Vagina (tissue), 2 donors: ENCODE measurements at regions not wholly inside any gene's neighbourhood (a gene's known extent, or its start where the extent isn't known, plus 50 kb on each side); places are given as distances from the start of the nearest gene placed in this dataset.

ENCODE experiments used
- DNase-seq, 2 donors: peaks; one replicate each; pipeline ENCODE4 v3.0.0-alpha.2; 2017; ENCODE audit errors: extremely low spot score in 2 of 2
- H3K27ac ChIP-seq: fragments of 200-600 bp; sonication (generic); one replicate; pipeline ENCODE4 v1.5.1; 2019
- H3K27me3 ChIP-seq: fragments of 200-600 bp; sonication (generic); one replicate; pipeline ENCODE4 v1.5.1; 2019
- H3K36me3 ChIP-seq, 2 donors: fragments of 200-600 bp; sonication (generic); one replicate each; pipeline ENCODE4 v1.5.1; 2017 to 2019
- H3K4me1 ChIP-seq: fragments of 200-600 bp; sonication (generic); one replicate; pipeline ENCODE4 v1.5.1; 2019
- H3K4me3 ChIP-seq, 2 donors: fragments of 200-600 bp; sonication (generic); 1 replicate in 1 of 2; 2 replicates in 1 of 2; pipeline ENCODE4 v1.5.1; 2016 to 2019
- H3K9me3 ChIP-seq: fragments of 200-600 bp; sonication (generic); one replicate; pipeline ENCODE4 v1.5.1; 2019
- CTCF ChIP-seq, 3 experiments: fragments of 450-650 bp in 2 of 3; fragments of 200-600 bp in 1 of 3; sonication (generic) in 1 of 3; IDR thresholded peaks; one replicate each; pipeline ENCODE4 v1.5.1; 2017 to 2019; ENCODE audit warnings: antibody characterized with exemption in 3 of 3, mild to moderate bottlenecking in 2 of 3, moderate library complexity in 2 of 3
- POLR2A ChIP-seq, 2 donors: fragments of 450-650 bp; IDR thresholded peaks; one replicate each; pipeline ENCODE4 v1.6.1; 2017; ENCODE audit warnings: antibody characterized with exemption in 2 of 2, mild to moderate bottlenecking in 2 of 2, moderate library complexity in 2 of 2
- POLR2AphosphoS5 ChIP-seq, 2 donors: sonication (generic); formaldehyde crosslinking; IDR thresholded peaks; one replicate each; pipeline ENCODE4 v1.9.0; 2017; ENCODE audit warnings: antibody characterized with exemption in 2 of 2, mild to moderate bottlenecking in 2 of 2, low read depth in 1 of 2; ENCODE audit not compliant: insufficient read depth in 1 of 2
- intact Hi-C: fragments of 100-400 bp; cut with DNase I; formaldehyde crosslinking; loops from one replicate; pipeline ENCODE4 v1.15.1; 2023

- Histone ChIP-seq H3K9me3 (no peaks in the 10 kb centered on the region), H3K4me1 (peaks cover 36% of the 10 kb centered on the region), H3K27ac (no peak overlapping the region), H3K36me3 (no peaks in the 10 kb centered on the region), H3K4me3 (no peak overlapping the region), H3K27me3 (no peaks in the 10 kb centered on the region)
- TF ChIP-seq POLR2A (IDR thresholded peaks at IDR 0.05) (no peak), CTCF (IDR thresholded peaks at IDR 0.05) (no peak), POLR2AphosphoS5 (IDR thresholded peaks at IDR 0.05; ENCODE audit: insufficient read depth in 1 of 2, low read depth in 1 of 2) (no peak)
- no peak for DNase-seq
- intact Hi-C loops, result no loop called here
Measured at GRCh38 chr2:38442643-38443541, 65.8 kb upstream of the ATL2 start.

GRCh38 chr2:38441346-38441745 is 64.3 kb upstream of the ATL2 start:
- H3K27me3 ChIP-seq, result no peaks in the 10 kb centered on the region
- DNase-seq, result no peak
- no peak for TF ChIP-seq CTCF (IDR thresholded peaks at IDR 0.05)
- TF ChIP-seq POLR2A (IDR thresholded peaks at IDR 0.05), result no peak
- H3K9me3 ChIP-seq, result no peaks in the 10 kb centered on the region
- intact Hi-C loops, result no loop called here
- H3K27ac ChIP-seq, result no peak overlapping the region
- H3K36me3 ChIP-seq, result no peaks in the 10 kb centered on the region
- peaks cover 34% of the 10 kb centered on the region for H3K4me1 ChIP-seq
- no peak overlapping the region for H3K4me3 ChIP-seq

- H3K36me3 ChIP-seq, result no peaks in the 10 kb centered on the region
- DNase-seq, result no peak
- H3K27me3 ChIP-seq, result no peaks in the 10 kb centered on the region
- no peaks in the 10 kb centered on the region for H3K9me3 ChIP-seq
- TF ChIP-seq POLR2AphosphoS5 (IDR thresholded peaks at IDR 0.05; ENCODE audit: insufficient read depth in 1 of 2, low read depth in 1 of 2) (no peak), POLR2A (IDR thresholded peaks at IDR 0.05) (no peak), CTCF (IDR thresholded peaks at IDR 0.05) (no peak)
- H3K4me1 ChIP-seq, result peaks cover 28% of the 10 kb centered on the region
- no peak overlapping the region for H3K27ac ChIP-seq
- H3K4me3 ChIP-seq, result no peak overlapping the region
- intact Hi-C loops, result no loop called here
Measured at GRCh38 chr2:38440655-38441054, 63.6 kb upstream of the ATL2 start.

GRCh38 chr2:38439863-38440262 is 62.8 kb upstream of the ATL2 start:
- H3K4me3 ChIP-seq, result no peak overlapping the region
- DNase-seq, result no peak
- H3K36me3 ChIP-seq, result no peaks in the 10 kb centered on the region
- intact Hi-C loops, result no loop called here
- H3K9me3 ChIP-seq, result no peaks in the 10 kb centered on the region
- no peak for TF ChIP-seq CTCF (IDR thresholded peaks at IDR 0.05)
- TF ChIP-seq POLR2AphosphoS5 (IDR thresholded peaks at IDR 0.05; ENCODE audit: insufficient read depth in 1 of 2, low read depth in 1 of 2), result no peak
- TF ChIP-seq POLR2A (IDR thresholded peaks at IDR 0.05), result no peak
- no peaks in the 10 kb centered on the region for H3K27me3 ChIP-seq
- peaks cover 28% of the 10 kb centered on the region for H3K4me1 ChIP-seq
- no peak overlapping the region for H3K27ac ChIP-seq

- H3K27ac ChIP-seq, result no peak overlapping the region
- H3K27me3 ChIP-seq, result no peaks in the 10 kb centered on the region
- intact Hi-C loops, result no loop called here
- no peak for TF ChIP-seq POLR2A (IDR thresholded peaks at IDR 0.05)
- no peak for TF ChIP-seq POLR2AphosphoS5 (IDR thresholded peaks at IDR 0.05; ENCODE audit: insufficient read depth in 1 of 2, low read depth in 1 of 2)
- no peak for TF ChIP-seq CTCF (IDR thresholded peaks at IDR 0.05)
- DNase-seq, result no peak
- peaks cover 27% of the 10 kb centered on the region for H3K4me1 ChIP-seq
- H3K9me3 ChIP-seq, result no peaks in the 10 kb centered on the region
- no peaks in the 10 kb centered on the region for H3K36me3 ChIP-seq
- H3K4me3 ChIP-seq, result no peak overlapping the region
Measured at GRCh38 chr2:38438883-38439612, 62.0 kb upstream of the ATL2 start.
